Keratinocyte (primary cell): ENCODE measurements at regions not wholly inside any gene's neighbourhood (a gene's known extent, or its start where the extent isn't known, plus 50 kb on each side); places are given as distances from the start of the nearest gene placed in this dataset.

ENCODE experiments used
- DNase-seq: peaks from one replicate; pipeline ENCODE4 v3.0.0-alpha.2; 2011; ENCODE audit warnings: low read depth, missing footprints, low spot score
- FAIRE-seq: peaks from 2 replicates; lab custom pipeline; 2011; peaks lifted over from hg19 to GRCh38; lab: Jason Lieb, UNC
- H2AFZ ChIP-seq: 2 replicates; pipeline ENCODE4 v1.6.0; 2012; ENCODE audit warnings: low read length, control low read depth, inconsistent platforms; ENCODE audit not compliant: control insufficient read depth
- H3K27ac ChIP-seq: 2 replicates; pipeline ENCODE4 v1.5.1; 2011; ENCODE audit warnings: low read length; ENCODE audit not compliant: control insufficient read depth, insufficient read depth
- H3K27me3 ChIP-seq: 3 replicates; pipeline ENCODE4 v1.6.0; 2011; ENCODE audit warnings: low read length; ENCODE audit not compliant: control insufficient read depth, insufficient read depth; ENCODE audit errors: extremely low read depth
- H3K36me3 ChIP-seq, 2 experiments: 2 replicates in 1 of 2; 3 replicates in 1 of 2; pipeline ENCODE4 v1.5.1; 2011; ENCODE audit warnings: low read length in 2 of 2, mild to moderate bottlenecking in 1 of 2; ENCODE audit not compliant: control insufficient read depth in 2 of 2, insufficient read depth in 2 of 2; ENCODE audit errors: extremely low read depth in 1 of 2
- H3K4me1 ChIP-seq: 3 replicates; pipeline ENCODE4 v1.5.1; 2011; ENCODE audit warnings: low read length; ENCODE audit not compliant: control insufficient read depth, insufficient read depth; ENCODE audit errors: extremely low read depth
- H3K4me2 ChIP-seq: 3 replicates; pipeline ENCODE4 v1.6.0; 2011; ENCODE audit warnings: low read depth, low read length; ENCODE audit not compliant: control insufficient read depth, insufficient read depth; ENCODE audit errors: extremely low read depth
- H3K4me3 ChIP-seq, 3 experiments: fragments of 200-600 bp in 1 of 3; sonication (generic) in 1 of 3; 2 replicates in 2 of 3; 3 replicates in 1 of 3; pipeline ENCODE4 v1.5.1; 2011 to 2016; ENCODE audit warnings: low read length in 3 of 3, mild to moderate bottlenecking in 3 of 3, control low read depth in 2 of 3, inconsistent platforms in 1 of 3, low read depth in 1 of 3, mixed read lengths in 1 of 3, mixed run types in 1 of 3, moderate library complexity in 1 of 3; ENCODE audit not compliant: control insufficient read depth in 2 of 3, insufficient read depth in 2 of 3; ENCODE audit errors: extremely low read depth in 1 of 3
- H3K79me2 ChIP-seq: 2 replicates; pipeline ENCODE4 v1.6.0; 2012; ENCODE audit warnings: low read length; ENCODE audit not compliant: control insufficient read depth, insufficient read depth
- H3K9ac ChIP-seq: 3 replicates; pipeline ENCODE4 v1.6.0; 2011; ENCODE audit warnings: low read length; ENCODE audit not compliant: control insufficient read depth, insufficient read depth; ENCODE audit errors: extremely low read depth
- H3K9me1 ChIP-seq: 3 replicates; pipeline ENCODE4 v1.6.0; 2011; ENCODE audit warnings: low read length; ENCODE audit not compliant: control insufficient read depth, insufficient read depth; ENCODE audit errors: extremely low read depth
- H3K9me3 ChIP-seq: 2 replicates; pipeline ENCODE4 v1.5.1; 2012; ENCODE audit warnings: low read depth, low read length; ENCODE audit not compliant: control insufficient read depth
- H4K20me1 ChIP-seq: 3 replicates; pipeline ENCODE4 v1.6.0; 2011; ENCODE audit warnings: low read length; ENCODE audit not compliant: control insufficient read depth, insufficient read depth; ENCODE audit errors: extremely low read depth
- EZH2 ChIP-seq: IDR thresholded peaks from one replicate; pipeline ENCODE4 v1.6.1; 2012; ENCODE audit warnings: inconsistent platforms, mild to moderate bottlenecking, low read length, moderate library complexity
- dilution Hi-C: fragments of 300-500 bp; cut with MboI; formaldehyde crosslinking; loops from one replicate; pipeline ENCODE4 v1.7.0; 2020; ENCODE audit warnings: low sequenced_read_pairs; ENCODE audit not compliant: extremely low pct_ligation_motif_present
- TF ChIP-seq, protein P1 (sequence below), 3 experiments: IDR thresholded peaks in 1 of 3; conservative IDR thresholded peaks in 1 of 3; optimal IDR thresholded peaks in 1 of 3; 2 replicates in 2 of 3; 3 replicates in 1 of 3; pipeline versions ENCODE3 to v1.5.1; 2011; ENCODE audit warnings: low read length in 3 of 3, mild to moderate bottlenecking in 3 of 3, moderate library complexity in 2 of 3, control low read depth in 1 of 3, inconsistent platforms in 1 of 3; ENCODE audit not compliant: insufficient read depth in 2 of 3; ENCODE audit errors: extremely low read depth in 1 of 3

DNA sequence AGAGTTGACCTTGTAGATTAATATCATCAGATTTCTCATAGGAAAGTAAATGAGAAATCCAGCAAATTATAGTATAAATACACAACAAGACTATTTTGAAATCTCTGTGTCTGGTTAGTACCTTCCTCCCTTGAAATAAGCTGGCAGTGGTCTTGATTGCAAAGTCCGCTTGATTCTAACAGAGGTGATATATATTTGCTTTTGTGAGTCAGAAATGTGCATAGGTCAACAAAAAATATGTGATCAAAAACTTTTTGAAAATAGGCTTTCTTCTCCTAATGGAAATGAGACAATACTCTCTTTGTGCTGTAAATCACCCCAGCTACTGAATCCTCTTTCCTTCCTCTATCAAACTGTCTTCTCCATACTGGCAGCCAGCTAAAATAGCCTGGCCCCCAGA lies 749.2 kb upstream of the CDH10 start:
- Histone ChIP-seq H3K9me3 (peaks cover 2% of the 10 kb centered on the region), H3K79me2 (no peaks in the 10 kb centered on the region), H3K4me3 (no peak overlapping the region), H3K4me2 (no peak overlapping the region), H3K4me1 (no peaks in the 10 kb centered on the region), H3K9me1 (no peaks in the 10 kb centered on the region), H2AFZ (no peak overlapping the region), H3K9ac (no peak overlapping the region), H3K27me3 (no peaks in the 10 kb centered on the region), H3K36me3 (no peaks in the 10 kb centered on the region), H3K27ac (no peak overlapping the region), H4K20me1 (no peaks in the 10 kb centered on the region)
- TF ChIP-seq EZH2: no peak
- TF ChIP-seq, protein P1, sequence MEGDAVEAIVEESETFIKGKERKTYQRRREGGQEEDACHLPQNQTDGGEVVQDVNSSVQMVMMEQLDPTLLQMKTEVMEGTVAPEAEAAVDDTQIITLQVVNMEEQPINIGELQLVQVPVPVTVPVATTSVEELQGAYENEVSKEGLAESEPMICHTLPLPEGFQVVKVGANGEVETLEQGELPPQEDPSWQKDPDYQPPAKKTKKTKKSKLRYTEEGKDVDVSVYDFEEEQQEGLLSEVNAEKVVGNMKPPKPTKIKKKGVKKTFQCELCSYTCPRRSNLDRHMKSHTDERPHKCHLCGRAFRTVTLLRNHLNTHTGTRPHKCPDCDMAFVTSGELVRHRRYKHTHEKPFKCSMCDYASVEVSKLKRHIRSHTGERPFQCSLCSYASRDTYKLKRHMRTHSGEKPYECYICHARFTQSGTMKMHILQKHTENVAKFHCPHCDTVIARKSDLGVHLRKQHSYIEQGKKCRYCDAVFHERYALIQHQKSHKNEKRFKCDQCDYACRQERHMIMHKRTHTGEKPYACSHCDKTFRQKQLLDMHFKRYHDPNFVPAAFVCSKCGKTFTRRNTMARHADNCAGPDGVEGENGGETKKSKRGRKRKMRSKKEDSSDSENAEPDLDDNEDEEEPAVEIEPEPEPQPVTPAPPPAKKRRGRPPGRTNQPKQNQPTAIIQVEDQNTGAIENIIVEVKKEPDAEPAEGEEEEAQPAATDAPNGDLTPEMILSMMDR (optimal IDR thresholded peaks at IDR 0.05 in 1 of 3, IDR thresholded peaks at IDR 0.05 in 1 of 3, conservative IDR thresholded peaks at IDR 0.05 in 1 of 3; ENCODE audit: extremely low read depth in 1 of 3, insufficient read depth in 2 of 3, low read length in 3 of 3): no peak
- dilution Hi-C loops: no loop called here
- FAIRE-seq (no peak), DNase-seq (no peak)

DNA sequence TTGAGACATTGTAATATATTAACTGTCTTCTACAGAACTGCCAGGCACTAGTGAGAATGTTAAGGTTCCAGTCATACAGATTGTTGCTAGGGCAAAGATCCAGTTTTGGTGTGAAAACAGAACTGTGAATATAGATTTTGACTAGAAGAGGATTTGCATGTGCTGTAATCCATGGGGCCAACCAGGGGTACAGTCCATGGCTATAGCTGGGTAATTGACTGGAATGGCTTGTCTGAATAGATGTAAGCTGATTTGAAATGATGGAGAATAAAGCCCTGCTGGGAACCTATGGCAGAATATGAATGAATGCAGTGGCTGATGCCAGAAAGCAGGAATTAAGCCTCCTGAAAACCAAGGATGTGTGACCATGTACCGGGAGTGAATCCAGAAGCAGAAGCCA lies 748.5 kb upstream of the CDH10 start:
- no peaks in the 10 kb centered on the region for H3K9me1 ChIP-seq

More for the DNA sequence above, 748.5 kb upstream of the CDH10 start:
- TF ChIP-seq, protein P1 (optimal IDR thresholded peaks at IDR 0.05 in 1 of 3, IDR thresholded peaks at IDR 0.05 in 1 of 3, conservative IDR thresholded peaks at IDR 0.05 in 1 of 3; ENCODE audit: extremely low read depth in 1 of 3, insufficient read depth in 2 of 3, low read length in 3 of 3): no peak
- TF ChIP-seq EZH2: no peak
- Histone ChIP-seq H3K27me3 (no peaks in the 10 kb centered on the region), H2AFZ (no peak overlapping the region), H3K9me3 (peaks cover 2% of the 10 kb centered on the region), H3K27ac (no peak overlapping the region), H3K4me2 (no peak overlapping the region), H3K36me3 (no peaks in the 10 kb centered on the region), H4K20me1 (no peaks in the 10 kb centered on the region), H3K4me3 (no peak overlapping the region), H3K9ac (no peak overlapping the region), H3K4me1 (no peaks in the 10 kb centered on the region), H3K79me2 (no peaks in the 10 kb centered on the region)
- dilution Hi-C loops: no loop called here
- FAIRE-seq: no peak
- DNase-seq: no peak
